Left cardiac atrium (tissue), 4 donors: ENCODE measurements at regions not wholly inside any gene's neighbourhood (a gene's known extent, or its start where the extent isn't known, plus 50 kb on each side); places are given as distances from the start of the nearest gene placed in this dataset.
A peak's percentile ranks its signal among the peaks of the same experiment; 100 is the strongest.

Experiments used
- ATAC-seq, 2 donors: fragments of 200-7000 bp; cut with Tn5 transposase; one replicate each; pipeline ENCODE4 v1.9.1; 2020; ENCODE audit warnings: mild to moderate bottlenecking in 2 of 2, moderate library complexity in 2 of 2
- DNase-seq: peaks from one replicate; pipeline ENCODE4 v3.0.0-alpha.2; 2020
- intact Hi-C, 2 donors: fragments of 100-400 bp; cut with DNase I; formaldehyde crosslinking; loops; one replicate each; pipeline versions ENCODE4 v1.14.1 to v1.15.1; 2022 to 2023
- donor health status: DM: no; HTN: yes; CAD: no.
- donor health status: DM: no; HTN: yes; CAD: no; lungs with severe emphysema.
- donor health status: DM: yes; HTN: yes; CAD: no.
- donor health status: Dilated cardiomyopathy.

DNA sequence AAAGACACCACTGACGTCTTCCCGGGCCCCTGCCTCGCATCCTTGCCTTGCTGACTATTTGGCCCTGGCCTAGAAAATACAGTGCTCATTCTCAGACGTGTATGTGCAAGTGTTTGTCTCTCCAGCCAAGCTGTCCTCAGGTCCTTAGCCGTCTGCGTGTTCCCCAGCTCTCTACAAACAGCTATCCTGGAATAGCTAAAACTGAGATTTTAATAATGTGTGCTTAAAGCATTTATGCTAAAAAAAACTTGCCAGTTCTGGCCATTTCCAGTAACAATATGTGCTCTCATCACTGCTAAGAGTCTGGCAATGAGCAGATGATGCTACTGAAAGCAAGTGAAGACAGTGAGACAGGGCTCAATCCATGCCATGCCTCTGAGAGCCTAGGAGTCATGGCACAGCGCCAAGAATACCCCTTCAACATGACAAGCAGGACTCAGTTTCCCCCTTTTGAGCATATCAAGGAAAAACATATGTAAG is 55.7 kb downstream of the IRF2BP2 start:
- ATAC-seq (no peak), DNase-seq (no peak)
- intact Hi-C loops, result no loop called here

DNA sequence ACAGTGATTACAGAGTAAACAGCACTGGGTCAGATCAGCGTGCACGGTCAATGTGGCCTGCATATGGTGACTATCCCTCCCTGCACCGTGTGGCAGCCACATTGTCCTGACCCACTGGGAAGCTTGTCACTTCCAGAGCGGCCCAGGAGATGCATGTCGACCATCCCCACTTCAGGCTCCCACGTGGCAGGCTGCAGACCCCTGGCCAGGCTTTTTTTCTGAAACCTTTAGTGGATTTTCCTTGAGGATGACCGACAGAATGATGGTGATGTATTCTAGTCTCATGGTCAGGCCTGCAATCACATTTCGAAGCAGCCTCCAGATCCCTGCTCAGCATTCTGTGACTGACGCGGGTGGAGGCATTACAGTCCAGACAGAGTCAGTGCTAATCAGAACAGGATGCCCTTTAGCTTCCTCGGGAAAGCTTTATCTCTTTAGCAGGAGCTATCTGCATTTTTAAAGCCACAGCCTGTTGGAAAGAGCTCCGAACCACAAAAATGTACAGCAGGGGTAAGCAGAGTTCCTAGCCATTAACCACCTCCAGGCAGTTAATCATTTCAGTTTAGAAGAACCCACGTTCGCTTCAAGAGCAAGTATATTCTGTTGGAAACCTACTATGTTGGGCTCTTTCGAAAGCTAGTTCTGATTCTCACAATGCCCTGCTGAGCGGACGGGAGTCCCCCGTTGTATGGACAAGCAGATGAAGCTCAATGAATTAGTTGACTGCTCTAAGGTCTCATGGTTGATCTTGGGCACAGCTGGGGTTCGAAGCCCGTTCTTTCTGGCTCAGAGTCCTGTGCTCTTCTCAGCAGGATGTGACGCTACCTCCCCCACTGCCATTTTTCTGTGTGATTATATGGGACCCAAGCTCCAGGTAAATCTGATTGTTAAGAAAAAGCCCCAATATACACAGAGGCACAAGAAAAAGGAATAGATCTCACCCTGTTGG is 56.5 kb downstream of the IRF2BP2 start:
- DNase-seq (peak; percentile 67), ATAC-seq (peak; percentile 88 to 89)
- intact Hi-C loops, result no loop called here

DNA sequence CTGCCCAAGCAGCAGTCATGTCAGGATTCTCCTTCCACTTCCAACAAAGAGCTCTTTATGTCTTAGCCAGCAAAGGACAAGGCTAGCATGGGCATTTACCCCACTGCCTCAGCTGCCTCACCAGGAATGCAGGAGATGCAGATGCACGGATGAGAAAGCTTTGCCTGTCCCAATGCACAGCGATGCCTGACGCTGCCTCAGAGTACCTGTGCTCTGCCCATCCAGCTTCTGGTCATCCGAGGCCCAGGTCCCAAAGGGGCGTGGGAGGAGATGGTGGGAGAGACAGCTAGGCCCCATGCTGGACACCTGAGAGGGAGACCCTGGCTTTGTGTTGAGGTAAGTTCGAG is 59.0 kb downstream of the IRF2BP2 start:
- ATAC-seq, result no peak
- intact Hi-C loops, result no loop called here
- no peak for DNase-seq

- ATAC-seq, result no peak
- no peak for DNase-seq
- intact Hi-C loops, result no loop called here
Measured at GRCh38 chr1:234550341-234551031, 59.5 kb downstream of the IRF2BP2 start.

DNA sequence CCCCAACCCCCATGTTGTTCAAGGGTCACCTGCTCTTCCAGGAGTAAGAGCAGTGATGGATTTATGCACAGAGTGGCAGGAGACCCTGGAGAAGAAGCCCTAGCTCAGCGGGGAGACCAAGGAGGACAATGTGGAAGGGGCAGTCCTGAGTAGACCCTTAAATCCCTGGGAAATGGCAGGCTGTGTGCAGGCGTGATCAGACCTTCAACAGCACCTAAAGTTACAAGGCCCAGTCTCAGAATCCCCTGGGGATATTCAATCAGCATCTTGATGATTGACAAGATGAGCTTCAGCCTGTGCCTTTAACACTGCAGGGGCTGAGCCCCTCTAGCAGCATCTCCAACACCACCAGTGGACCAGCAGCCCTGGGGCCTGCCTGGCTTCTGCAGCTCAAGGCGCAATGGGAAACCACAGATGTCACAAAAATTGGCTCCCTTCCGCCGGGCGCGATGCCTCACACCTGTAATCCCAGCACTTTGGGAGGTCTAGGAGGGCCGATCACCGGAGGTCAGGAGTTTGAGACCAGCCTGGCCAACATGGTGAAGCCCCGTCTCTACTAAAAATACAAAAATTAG is 60.4 kb downstream of the IRF2BP2 start:
- ATAC-seq (no peak), DNase-seq (no peak)
- intact Hi-C loops, result no loop called here

DNA sequence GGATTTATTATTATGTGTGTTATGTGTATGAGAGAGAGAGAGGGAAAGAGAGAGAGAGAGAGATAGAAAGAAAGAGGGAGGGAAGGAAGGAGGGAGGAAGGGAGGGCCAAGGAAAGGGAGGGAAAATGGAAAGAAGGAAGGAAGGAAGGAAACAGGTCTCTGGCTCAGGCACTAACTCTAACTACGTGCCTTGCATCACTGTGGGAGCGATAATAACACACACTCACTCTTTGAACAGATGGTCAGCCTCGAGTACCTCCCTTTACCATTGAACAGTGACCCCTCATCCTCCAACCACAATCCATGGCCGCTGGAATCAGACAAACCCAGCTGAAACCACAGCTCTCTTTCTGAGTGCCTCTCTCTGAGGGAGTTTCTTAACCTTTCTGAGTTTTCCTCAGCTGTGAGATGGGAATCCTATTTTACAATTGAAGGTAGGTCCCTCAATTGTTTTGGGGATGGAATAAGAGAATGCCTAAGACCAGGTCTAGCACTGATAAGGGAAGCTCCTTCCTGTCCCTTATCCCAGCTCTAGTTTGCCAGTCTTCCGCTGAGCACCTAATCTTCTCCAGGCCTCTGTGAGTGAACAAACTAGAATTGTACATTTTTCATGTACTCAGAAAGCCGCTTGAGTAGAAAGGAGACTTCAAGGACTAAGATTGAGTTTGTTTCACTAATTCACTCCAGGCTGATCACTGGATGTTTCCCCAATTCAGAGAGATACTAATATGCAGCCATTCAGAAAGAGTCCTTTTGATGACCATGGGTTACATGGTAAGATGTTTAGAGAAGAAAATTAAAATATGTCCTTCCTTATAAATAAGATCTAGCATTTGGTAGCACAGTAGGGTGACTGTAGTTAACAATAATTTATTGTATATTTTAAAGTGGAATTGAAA is 62.8 kb downstream of the IRF2BP2 start:
- no peak for DNase-seq
- ATAC-seq, result no peak
- intact Hi-C loops, result no loop called here

GRCh38 chr1:234546387-234546704 is 63.6 kb downstream of the IRF2BP2 start:
- intact Hi-C loops, result no loop called here
- no peak for ATAC-seq
- DNase-seq, result no peak

DNA sequence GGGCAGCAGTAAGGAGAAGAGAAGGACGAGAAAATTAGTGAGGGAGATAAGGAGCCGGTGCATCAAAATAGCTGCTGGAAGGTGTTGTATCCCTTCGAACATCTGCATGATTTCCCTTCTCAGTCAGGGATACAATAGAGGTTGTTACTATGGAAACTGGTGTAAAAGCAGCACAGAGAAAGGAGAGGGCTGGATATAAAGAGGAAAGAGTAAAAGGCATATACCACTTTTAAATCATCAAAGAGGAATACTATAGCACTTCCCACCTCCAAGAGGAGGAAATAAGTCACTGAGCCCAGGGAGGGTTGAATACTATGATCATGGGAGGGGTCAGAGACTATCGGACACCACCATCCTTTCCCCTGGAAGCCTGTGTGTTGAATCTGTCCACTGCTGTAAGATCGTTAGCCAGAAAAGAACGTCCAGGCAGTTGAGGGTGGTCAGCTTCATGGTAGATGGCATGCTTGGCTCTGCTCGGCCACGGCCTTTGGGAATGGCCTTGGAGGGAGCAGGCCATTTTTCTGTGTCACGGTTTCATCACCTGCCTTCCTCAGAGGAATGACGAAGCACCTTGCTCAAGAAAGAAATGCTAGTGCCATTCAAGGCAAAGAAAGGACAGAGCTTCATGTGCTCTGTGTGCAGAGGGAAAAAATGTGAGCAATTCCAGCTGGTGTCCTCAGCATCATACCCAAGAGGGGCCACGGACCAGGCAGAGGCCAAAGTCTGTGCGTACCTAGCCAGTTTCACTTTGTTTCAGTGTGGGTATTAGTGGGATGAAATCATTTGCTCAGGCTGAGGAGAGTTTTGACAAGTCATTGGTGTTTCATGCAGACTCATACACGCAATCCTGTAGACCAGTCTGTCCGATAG is 64.2 kb downstream of the IRF2BP2 start:
- intact Hi-C loops, result no loop called here
- ATAC-seq (no peak), DNase-seq (no peak)

DNA sequence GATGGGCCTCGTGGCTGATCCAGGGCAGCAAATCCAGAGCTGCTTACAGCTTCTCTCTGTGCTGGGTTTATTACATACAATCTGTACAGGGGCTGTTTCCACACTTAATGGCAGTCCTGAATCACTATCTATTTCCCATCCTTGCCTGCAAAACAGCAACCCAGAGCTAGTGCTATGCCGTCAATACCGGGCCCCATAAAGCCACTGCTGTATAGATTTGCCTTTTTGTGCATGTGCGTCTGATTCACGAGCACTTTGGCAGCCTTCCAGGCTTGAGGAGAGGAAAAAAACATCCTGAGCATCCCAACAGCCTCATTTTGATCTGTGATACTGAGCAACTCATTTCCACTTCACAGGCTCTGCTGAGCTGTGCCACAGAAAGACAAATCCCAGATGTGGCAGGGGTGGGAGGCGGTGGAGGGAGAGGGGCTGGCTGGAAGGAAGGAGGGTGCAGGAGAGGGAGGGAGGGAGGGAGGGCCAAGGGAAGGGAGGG is 65.2 kb upstream of the TARBP1 start:
- intact Hi-C loops, result loop anchor here in 1 of 2 donors (5.0 kb wide), 1 partner anchor 43 kb away; no protein-coding TSS in a partner anchor
- DNase-seq (peak; percentile 76), ATAC-seq (peak; percentile 81 to 85)

- ATAC-seq, result peak; percentile 70 to 73
- intact Hi-C loops, result loop anchor here in 1 of 2 donors (5.0 kb wide), 1 partner anchor 44 kb away; no protein-coding TSS in a partner anchor
- DNase-seq, result peak; percentile 52
Measured at GRCh38 chr1:234543442-234544086, 64.6 kb upstream of the TARBP1 start.

GRCh38 chr1:234542211-234542850 is 63.4 kb upstream of the TARBP1 start:
- intact Hi-C loops, result loop anchor here in 1 of 2 donors (5.0 kb wide), 1 partner anchor 45 kb away; no protein-coding TSS in a partner anchor
- DNase-seq (no peak), ATAC-seq (no peak)

GRCh38 chr1:234541286-234541975 is 62.5 kb upstream of the TARBP1 start:
- intact Hi-C loops, result loop anchor here in 1 of 2 donors (5.0 kb wide), 1 partner anchor 46 kb away; no protein-coding TSS in a partner anchor
- ATAC-seq (no peak), DNase-seq (no peak)

- no peak for ATAC-seq
- DNase-seq, result no peak
Measured at GRCh38 chr1:234540404-234540762, 61.4 kb upstream of the TARBP1 start.

DNA sequence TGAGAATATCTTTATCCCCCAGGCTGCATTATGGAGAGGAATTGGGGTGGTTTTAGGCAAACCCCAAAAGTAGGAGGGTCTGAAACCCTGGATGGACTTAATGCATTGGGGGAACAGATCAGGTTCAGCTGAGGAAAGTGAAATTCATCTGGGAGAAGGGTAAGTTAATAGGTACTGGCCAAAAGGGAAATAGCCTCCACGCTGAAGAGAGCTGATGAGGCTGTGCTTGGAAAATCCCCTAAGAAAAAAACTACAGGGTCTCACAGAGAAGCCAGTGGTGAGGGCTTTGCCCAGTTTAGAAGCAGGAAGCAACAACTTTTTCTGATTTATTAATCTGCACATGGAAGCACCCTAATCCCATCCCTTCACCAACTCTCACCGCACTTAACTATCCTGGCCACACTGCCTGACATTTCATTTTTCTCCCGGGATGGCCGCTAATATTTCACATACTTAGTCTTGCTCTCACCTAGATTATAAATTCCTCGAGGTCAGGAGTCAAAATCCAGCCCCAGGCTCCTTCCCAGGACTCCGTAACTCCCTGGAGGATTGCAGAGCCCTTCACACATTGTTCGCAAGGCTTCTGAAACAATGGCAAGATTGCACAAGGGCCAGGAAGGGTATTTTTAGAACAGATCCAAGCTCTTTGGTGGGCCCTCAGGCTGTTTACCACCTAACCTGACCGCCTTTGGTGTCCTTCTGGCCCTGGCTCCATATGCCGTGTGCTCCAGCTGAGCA is 60.9 kb upstream of the TARBP1 start:
- ATAC-seq, result no peak
- no peak for DNase-seq
- intact Hi-C loops, result loop anchor here (5.0 to 10.0 kb wide), 4 partner anchors 42 to 185 kb away; no protein-coding TSS in a partner anchor

More at GRCh38 chr1:234540404-234540762, 61.4 kb upstream of the TARBP1 start:
- intact Hi-C loops, result loop anchor here in 1 of 2 donors (5.0 kb wide), 1 partner anchor 47 kb away; no protein-coding TSS in a partner anchor

DNA sequence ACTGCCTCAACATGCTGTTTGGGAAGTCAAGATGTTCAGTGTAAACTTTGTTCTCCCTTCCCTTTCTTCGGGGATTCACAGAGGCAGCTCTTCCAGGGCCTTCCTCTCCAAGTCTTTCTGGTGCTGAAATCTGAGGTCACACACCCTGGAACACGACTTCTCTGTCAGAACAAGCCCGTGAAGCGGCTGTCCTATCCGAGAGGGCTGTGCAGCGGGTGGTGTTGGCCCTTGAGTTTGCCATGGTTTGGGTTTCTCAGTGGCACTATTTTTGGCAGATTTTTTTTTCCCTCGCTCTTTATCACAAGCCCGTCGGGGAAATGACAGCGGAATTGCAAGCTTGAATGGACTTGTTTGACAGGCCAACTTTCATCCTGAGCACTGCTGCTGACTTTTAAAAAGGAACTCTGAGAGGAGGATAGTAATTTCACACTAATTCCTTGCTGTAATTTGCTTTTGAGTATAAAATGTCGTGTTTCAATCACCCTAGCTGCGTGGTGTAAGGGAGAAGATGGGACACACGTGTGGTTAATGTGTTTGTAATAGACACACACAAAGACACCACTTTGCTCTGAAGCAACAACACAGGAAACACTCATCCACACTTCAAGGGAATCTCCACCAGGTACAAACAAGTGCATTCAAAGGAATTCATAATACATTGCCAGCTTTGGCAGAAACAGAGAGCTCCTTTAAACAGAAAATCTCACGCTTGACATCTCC is 60.1 kb upstream of the TARBP1 start:
- intact Hi-C loops, result loop anchor here in 1 of 2 donors (5.0 to 10.0 kb wide), 3 partner anchors 43 to 186 kb away; no protein-coding TSS in a partner anchor
- ATAC-seq (peak; percentile 24 to 56), DNase-seq (peak; percentile 64)
